T-helper 1 cell (primary cell): ENCODE measurements at regions not wholly inside any gene's neighbourhood (a gene's known extent, or its start where the extent isn't known, plus 50 kb on each side); places are given as distances from the start of the nearest gene placed in this dataset.

Source experiments
- DNase-seq, 5 donors: peaks; one replicate each; pipeline ENCODE4 v3.0.0-alpha.2; 2012 to 2020

DNA sequence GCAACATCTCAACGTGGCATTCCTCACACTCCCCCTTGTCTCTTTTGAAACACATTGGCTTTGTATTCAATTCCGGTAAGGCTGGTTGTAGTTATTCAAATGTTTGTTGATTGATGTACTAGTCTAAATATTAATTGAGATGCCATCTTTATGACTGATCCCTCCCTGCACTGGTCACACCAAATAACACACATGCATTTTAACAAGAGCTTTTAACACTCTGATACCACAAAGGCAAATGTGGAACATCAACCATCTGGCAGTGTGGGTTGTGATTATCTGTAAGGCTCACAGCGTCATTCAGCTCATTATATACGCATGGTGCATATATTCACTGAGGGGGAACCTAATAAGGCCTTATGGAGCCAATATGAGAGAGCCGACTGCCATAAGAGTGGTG is 305.0 kb downstream of the TENT4A start:
- DNase-seq = no peak

DNA sequence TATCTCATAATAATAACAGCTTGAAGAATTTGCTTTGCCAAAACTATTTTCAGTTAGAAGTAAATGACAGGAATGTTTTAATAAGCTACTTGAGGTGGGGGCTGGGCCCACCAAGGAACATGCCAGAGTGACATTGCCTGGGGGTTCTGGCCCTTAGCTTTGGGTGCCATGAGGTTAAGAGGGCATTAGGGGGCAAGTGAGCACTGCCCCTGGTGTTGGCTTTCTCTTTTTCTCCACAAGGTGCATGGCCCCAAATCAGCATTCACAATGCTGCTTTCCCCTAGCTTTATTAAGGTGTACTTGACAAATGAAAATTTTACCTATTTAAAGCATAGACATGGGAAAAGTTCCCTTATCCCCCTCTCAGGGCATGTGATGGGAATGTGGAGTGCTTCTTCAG is 305.4 kb downstream of the TENT4A start:
- DNase-seq = no peak

DNA sequence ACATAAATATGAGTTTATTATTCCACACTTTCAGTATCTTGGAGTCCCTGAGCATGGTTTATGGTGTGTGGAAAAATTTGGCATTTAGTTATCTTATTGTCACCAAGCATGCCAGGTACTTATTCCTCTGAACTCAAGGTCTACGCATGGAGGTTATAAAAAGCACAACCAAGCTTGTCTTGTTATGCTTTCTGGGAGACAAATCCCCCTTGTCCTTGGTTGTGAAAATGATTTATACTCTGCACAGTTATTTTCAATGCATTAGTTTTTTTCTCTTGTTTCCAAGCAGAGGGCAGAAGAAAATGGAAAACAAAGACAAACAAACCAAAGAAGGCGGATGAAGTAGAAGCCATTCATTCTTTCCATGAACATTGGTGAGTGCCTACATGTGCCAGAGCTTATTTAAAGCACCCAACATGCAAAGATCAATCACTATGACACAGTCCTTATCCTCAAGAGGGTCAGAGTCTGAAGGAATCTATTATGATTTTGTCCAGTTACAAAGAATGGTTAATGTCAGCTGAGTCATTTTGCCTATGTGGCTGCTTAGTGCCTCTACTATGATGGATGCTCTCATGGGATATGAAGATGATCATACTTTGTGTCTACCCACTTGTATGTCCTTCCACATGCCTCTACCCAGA is 323.1 kb downstream of the TENT4A start:
- DNase-seq = no peak

DNA sequence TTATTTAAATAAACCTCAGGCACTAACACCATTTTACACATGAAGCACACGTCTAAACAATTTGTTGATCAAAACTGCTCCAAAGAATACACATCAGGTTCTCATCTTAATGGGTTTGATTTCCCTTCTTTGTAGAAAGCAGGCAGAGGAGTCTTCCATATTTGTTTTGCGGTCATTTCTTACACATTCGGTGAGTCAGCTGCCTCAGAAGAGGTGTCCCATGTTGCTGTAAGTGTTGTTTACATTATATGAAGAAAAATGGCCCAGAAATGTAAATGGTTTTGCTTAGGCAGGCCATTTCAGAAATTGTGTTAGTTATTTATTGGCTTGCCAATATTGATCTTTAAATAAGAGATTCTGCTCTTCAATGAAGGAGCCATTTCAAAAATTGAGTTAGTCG is 325.8 kb downstream of the TENT4A start:
- DNase-seq = no peak

DNA sequence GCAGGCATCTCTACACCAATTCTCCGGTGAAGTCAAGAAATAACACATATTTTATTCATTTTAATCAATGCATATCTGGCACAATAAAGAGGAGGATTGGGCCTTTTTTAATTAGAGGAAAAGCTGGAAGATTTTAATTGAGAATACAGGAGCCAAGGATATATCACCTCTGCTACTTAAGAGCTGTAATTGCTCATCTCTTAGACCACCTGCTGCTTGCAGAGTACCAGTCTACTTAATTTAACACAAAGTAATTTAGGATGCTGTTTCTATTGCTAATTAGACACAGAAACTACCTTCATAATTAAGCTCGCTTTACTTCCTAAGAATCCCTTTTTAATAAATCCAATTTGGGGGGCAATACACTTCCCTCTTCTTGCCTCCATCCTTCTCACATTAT is 326.9 kb downstream of the TENT4A start:
- no peak for DNase-seq

DNA sequence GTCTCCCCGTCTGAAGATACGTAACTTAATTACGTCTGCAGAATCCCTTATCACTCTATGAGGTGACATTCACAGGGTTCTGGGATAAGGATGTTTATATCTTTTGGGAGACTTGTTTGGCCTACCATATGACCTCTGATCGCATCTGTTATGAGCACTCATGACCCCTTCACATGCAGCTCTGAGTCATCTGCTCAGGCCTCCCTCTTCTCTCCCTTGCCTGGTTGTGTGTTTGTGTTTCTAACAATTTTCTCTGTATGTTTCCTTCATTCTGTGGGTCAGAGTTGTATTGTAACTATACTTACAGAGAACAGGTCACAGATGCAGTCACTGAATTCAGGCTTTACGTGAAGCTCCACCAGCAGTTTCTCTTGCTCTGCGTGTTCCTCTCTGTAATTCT is 330.6 kb downstream of the TENT4A start:
- DNase-seq = no peak

DNA sequence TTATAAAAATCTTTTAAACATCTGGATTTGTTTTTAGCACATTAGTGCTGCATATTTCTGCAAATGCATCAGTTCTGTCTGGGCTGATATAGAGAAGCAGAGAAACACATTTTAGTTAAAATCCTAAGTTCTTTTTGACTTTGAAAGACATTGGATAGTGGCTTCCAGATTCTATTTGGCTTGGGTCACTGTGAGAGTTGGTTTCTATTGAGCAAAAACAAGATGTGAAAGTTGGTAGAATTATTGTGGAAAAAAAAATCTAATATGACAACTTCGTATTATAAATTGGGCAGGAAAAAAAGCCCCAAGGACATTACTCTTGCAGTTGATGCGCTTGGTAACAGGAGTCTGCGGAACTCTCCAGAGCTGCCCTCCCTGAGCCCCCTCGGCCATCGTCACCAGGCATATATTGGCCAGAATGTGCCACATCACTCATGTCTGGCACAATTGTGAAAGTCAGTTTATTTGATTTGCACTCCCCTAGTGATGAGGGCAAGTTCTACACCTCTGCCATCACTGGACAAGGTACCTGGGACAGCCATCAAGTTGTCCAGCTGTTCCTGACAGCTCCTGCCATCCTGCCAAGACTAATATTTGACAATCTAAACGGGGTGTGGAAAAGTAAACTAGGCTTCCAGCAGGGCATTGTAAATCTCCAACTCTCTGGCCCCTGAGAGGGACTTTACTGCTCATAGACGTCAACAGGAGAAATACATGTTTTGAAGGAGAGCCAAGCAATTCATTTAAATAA is 334.5 kb downstream of the TENT4A start:
- DNase-seq = no peak

DNA sequence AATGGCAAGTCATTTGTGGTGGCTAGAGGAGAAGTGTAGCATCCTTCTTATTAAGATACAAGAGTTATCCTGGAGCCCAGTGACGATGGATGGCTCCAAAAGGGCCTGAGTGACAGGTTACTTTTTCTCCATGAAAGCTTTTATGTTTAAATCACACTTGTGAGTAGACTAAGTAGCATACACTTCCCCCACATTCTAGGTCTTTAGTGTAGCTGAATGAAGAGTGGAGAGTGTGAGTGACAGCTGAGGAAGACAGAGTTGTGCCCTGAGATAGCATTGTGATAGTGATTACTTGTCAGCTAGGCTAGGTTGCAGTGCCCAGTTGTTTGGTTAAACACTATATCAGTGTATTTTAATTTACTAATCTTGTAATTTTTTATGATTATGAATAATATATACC is 337.8 kb downstream of the TENT4A start:
- no peak for DNase-seq

DNA sequence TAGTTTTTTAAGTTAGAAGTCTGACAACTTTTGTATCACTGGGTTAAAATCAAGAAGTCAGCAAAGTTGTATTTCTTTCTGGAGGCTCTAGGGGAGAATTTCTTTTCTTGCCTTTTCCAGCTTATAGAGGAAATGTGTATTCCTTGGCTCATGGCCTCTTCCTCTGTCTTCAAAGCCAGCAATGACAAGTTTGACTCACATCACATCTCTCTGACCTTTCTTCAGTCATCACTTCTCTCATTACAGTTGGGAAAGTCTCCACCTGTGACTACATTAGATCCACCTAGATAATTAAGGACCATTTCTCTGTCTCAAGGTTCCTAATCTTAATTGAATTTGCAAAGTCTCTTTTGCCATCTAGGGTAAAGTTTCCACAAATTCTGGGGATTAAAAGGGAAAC is 339.9 kb downstream of the TENT4A start:
- DNase-seq = no peak

DNA sequence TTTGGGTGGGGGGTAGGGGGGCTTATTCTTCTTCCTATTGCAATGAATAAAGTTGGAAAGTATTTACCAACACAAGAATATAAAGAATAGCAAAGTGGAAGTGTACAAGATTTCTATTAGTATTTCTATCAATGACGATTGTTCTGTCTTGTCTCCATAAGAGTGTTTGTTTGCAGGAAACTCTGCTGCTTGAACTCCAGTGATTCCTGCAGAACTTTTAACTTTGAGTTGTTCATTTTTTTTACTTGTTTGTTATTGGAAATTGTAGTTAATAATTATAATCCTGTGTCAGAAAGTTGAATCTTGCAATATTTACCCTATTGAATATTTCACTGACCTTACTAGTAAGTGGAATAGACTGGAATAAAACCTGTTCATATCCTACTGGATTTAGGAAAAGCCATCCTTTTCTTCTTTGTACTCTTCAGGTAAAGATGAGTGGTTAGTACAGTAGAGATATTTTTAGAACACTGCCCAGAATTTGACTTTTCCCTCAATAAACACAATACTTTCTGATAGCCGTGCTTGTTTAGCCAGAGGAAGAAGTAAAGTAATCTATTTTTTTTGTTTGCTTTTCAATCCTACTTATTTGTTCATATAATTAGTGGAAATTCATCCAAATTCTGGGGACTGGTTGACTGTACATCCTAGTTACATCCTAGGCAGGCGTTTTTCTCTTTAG is 340.4 kb downstream of the TENT4A start:
- no peak for DNase-seq

DNA sequence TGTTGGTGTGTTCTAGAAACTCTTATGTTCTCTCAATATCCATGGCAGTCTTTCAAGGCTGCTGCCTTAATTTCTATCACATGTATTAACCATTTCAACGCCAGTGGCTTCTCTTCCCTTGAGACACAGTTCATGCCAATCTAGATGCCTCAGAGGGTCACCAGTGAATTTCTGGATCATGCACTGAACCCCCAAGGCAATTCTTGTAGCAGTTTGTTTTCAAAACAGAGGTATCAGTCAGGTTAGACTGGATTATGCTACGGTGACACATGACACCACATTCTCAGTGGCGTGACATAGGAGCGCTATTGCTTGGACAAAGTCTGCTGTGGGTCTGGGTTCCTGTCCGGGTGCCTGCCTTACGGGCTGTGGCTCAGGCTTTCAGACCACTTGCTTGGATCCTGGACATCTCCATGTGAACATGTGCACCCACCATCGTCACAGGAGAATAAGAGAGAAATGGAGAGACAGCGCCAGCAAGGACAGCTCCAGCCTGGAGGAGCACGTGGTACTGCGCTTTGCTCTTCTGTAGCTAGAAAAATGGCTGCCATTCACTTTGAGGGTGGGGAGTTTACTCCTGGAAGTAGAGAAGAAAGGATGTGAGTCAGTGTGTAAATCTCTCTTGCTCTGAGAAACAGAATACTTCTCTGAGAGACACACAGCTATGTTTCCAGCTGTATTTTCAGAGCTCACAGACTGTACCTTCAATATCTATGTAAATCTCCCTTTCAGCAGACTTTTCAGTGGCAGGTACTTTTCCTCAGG is 329.3 kb upstream of the ADCY2 start:
- no peak for DNase-seq

DNA sequence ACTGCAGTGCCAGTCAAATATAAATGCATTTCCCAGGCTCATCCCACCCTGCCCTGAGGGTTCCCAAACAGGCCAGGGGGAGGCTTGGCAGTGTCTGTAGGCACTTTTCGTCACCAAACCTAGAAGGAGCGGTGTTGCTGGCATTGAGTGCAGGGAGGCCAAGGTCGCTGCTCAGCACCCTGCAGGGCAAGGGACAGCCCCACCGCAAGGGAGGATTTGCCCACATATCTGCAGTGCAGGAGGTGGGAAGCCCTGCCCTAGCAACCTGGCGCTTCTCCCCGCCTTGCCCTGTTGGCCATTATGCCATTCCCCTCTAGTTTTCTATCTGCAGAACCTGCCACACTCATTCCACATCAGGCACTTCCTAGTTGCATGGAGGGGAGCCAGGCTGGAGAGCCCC is 327.8 kb upstream of the ADCY2 start:
- no peak for DNase-seq

DNA sequence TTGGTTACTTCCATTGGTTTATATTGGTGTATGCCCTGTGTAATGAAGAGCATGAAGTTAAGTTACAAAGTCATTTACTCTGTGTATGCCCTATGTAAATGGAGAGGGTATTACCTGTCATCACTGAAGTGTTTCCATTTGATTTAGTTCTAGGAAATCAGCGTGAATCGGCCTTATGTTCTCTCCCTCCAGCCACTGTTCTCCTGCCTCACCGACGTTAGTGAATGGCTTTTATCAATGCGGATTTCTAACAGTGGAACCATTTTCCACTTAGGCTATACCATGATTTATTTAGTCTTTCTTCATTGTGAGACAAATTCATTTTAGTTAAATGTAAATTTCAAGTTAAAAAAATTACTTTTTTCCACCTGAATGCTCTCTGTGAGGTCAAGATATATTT is 327.0 kb upstream of the ADCY2 start:
- no peak for DNase-seq

DNA sequence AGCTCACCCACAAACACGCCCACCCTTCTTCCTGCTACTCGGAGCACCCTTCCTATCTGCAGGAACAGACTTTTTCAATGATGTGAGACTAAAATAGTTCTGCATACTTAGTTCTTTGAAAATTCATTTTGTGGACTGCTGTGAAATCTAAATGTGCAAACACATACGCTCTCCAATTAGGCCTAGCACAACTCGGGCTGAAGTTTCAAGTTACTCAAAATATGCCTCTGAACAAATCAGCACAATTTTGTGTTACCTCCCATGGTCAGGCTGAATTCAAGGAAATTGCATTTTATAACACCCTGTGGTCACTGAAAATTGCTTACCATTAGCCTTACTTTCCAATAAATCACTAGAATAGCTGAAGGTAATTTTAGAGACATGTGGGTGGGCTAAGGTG is 323.8 kb upstream of the ADCY2 start:
- no peak for DNase-seq

DNA sequence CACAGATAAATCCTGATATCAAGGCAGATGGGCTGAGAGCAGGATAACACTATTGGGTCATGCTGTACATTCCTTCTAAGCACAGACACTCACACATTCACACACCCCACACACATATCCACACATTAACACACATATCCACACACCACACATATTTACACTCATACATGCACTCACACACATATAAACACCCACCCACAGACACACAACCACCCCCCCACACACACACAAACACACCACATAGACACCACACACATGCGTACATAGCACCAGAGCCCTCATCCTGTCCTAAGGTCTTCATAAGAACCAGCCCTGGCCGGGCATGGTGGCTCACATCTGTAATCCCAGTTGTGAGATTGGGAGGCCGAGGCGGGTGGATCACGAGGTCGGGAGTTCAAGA is 322.3 kb upstream of the ADCY2 start:
- no peak for DNase-seq

DNA sequence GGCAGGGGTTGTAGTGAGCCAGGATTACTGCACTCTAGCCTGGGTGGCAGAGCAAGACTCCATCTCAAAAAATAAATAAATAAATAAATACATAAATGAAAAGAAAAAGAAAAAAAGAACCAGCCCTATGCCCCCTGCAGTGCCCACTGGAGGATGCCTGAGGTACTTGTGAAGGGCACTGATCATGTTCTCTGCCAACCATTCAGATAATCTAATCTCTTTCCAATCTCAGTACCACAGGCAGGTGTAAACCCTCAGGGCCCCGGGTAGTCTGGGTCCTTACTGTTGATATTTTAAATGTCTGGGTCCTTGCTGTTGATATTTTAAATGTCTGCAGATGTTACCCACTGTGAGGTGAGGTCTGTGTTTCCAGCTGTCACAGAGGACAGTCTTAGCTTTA is 321.8 kb upstream of the ADCY2 start:
- no peak for DNase-seq

DNA sequence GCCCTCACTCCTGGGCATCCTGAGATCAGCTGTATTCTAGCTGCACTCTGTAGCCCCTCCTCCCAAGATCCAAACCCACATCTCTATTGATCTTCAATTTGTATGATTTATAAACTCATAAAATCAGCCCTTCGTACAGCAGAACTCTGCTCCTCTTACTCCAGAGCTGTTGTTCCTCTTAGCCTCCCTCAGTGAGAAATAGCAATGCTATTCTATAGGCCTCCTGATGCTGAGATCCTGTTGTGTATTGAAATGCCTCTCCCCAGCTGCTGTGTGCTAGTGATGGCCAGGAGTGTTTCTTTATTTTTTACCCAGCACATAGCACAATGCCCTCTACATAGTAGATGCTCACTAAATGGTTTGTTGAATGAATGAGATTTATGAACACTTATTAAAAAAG is 320.5 kb upstream of the ADCY2 start:
- DNase-seq = no peak

DNA sequence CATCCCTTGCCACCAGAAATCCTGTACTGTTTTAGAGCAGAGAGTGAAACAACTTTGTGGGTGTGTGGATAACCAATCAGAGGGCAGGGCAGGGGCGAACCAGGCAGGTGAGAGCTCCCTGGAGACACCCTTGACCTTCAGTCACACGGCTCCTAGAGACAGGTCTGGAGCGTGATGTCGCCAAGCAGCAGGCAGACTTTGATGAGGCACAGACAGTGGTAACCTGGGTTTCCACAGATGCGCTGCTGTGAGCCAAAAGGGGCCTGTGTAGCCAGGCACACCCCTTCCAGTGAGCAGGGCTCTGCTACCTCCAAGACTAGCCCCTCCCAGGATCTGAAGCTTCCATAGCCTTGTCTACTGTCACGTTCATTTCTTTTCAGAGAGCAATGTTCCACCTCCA is 317.8 kb upstream of the ADCY2 start:
- no peak for DNase-seq

DNA sequence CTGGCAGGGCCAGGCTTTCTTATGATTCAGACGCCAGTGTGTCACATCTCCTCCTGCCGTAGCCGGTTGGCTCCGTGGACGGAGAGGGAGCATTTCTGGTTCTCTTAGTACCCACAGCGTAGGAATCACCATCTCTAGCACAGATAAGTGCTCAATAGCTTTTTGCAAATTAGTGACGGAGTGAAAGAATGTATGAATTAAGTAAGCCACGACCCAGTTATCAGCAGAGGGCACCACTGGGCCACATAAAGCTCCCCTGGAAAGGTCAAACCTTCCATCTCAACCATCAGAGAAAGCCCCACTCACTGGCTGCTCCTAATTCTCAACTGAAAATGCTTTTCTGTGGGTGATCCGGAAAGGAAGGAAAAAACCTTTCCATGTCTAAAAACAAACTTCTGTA is 317.0 kb upstream of the ADCY2 start:
- DNase-seq = no peak

DNA sequence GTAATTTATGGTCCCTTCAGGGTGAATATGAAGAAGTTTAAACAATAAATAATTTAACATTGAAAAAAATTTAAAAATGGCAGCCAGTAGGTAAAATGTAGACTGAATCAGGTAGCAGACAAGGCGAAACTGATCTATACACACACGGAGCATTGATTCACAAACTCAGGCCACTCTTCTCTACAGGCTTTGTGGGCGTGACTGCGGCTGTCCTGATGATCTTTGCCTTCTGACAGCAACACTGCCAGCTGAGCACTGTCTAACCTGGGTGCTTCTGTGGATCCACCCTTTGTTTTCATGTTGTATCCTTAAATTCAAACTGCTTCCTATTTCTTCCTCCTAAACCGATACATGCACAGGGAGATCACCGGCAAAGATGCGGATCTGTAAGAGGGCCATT is 315.4 kb upstream of the ADCY2 start:
- no peak for DNase-seq

DNA sequence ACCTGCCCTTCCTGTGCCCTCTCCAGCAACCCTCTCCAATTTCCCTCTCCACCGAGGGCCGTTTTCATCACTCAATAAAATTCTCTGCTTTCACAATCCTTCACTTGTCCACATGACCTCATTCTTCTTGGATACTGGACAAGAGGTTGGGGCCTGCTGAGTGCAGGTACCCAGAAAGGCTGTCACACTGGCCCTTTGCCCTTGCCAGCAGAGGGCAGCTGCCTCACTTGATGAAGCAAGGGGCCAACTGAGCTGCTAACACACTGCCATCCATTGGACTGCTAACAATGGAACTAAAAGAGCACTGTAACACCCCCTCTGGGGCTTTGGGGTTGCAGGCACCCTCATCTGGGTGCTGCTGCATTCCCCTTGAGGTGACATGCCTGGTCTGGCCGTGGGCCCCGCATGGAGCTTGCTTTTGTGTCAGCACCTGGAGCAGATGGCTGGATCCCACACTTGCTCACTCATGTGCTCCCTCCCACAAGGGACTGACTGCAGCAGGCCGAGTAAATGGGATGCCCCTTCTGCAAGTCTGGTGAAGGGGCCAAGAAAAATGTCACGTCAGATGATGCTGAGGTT is 308.1 kb upstream of the ADCY2 start:
- DNase-seq = no peak

DNA sequence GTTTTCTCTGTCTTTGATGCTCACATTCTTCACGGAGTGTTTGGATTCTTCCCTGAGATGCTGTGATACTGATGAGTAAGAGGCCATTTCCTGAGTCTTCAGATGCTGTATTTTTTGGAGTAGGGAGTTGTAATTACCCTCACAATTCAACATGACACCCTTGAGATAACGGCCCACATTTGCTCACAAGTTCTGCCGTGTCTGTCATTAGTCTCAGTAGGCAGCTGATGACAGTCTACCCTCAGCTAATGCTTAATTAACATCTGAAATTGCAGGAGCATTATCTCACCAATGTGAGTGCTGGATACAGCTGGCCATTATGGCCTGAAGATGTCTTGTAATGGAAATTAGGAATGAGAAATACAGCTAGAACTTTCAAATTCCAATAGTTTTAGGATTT is 307.1 kb upstream of the ADCY2 start:
- DNase-seq = no peak

DNA sequence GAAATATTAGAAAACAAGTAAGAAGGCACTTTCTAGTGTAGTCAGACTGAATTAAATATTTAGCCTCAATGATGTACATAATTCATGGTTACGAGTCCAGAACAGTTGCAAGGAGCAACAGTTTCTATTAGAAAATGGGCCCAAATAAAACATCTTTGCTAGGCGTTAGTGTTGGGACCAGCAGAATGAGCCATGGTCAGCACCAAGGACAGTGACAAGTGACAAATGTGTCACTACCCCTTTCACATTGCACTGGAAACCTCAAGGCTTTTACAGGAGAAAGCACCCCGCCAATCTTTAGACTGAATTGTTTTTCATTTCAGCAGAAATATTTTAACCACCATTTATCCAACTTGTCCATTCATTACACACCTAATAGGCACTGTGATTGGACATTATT is 301.3 kb upstream of the ADCY2 start:
- no peak for DNase-seq
